ENCODE measurements at regions not wholly inside any gene's neighbourhood (a gene's known extent, or its start where the extent isn't known, plus 50 kb on each side); places are given as distances from the start of the nearest gene placed in this dataset.

DNA sequence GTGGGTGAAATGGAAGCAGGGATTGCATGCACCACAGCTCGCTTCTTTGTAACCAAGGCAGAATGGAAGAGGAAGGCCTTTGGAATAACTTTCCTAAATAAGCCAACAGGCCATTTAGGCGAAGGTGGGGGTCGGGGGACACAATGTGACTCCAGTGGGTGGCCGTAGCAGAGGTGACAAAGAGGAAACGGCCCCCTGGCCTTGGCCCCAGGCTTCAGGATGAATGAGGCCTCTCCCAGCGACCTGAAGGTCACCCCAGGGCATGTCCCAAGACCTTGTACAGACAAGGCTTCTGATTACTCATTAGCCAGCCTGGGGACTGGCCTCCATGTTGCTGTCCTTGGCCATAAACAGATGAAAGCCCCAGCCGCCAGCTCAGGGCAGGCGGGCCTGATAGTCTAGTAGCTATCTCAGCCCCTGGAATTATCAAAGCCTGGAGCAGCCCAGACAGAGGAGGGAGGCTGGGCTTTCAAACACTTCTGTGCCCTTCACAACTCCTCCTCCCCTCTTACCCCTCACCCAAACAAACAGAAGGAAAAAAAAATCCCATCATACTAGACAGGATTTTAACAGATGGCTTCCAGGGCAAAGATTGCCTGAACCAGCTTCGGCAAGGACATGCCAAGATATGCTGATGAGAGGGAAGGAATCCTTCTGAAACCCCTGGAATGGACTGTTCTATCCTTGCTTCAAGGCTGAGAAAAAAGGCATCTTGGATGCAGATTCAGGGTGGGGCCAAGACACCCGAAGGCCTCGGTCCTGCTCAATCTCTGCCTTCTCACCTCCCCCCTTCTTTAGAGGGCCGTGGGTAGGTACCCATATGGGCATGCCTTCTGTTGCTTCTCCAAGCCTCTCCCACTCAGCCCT, 142.3 kb upstream of the PARP11 start:
- no peak for DNase-seq

- no peak for DNase-seq
Measured at GRCh38 chr12:4014858-4015224, 141.6 kb upstream of the PARP11 start.

- no peak for DNase-seq
Measured at GRCh38 chr12:4014444-4014843, 141.2 kb upstream of the PARP11 start.

DNA sequence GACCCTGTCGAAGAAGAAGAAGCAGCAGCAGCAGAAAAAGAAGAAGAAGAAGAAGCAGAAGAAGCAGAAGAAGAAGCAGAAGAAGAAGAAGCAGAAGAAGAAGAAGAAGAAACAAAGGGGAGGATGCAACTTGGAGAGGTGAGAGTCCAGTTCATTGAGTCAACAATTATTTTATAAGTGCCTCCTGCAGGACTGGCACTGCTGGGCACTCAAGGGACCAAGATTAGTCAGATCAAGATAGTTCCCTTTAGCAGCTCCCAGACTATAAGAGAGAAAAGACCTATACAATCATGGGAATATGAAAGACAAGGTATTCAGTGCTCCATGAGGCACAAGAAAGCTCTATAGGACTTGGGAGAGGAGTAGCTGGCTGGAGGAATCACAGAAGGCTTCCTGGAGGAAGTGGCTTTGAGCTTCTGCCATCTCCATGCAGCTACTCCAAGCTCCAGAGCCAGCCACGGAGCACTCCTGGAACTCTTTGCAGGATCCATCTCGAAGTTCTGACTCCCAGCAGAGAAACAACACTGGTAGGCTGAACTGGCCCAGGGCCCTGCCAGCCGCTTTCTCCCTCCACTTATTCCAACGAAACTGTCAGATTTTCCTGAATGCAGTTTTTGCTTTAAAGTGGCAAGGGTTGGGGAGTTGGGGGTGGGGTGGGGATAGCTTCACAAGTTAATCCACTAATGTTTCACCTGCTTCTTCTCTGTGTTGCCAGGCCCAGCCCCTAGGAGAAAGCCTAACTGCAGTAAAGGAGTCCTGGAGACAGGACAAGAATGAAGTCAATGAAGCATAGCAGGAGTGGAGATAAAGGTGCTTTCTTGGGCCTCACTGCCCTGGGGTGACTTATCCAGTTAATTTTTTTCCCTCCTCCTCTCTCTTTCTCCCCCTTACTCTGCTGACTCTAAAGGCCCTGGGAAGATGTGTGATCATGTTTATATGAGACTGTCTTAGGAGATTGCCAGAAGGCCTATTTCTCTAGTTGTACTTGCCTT, 140.1 kb upstream of the PARP11 start:
- DNase-seq = no peak

GRCh38 chr12:4012073-4012472, 138.9 kb upstream of the PARP11 start:
- no peak for DNase-seq

DNA sequence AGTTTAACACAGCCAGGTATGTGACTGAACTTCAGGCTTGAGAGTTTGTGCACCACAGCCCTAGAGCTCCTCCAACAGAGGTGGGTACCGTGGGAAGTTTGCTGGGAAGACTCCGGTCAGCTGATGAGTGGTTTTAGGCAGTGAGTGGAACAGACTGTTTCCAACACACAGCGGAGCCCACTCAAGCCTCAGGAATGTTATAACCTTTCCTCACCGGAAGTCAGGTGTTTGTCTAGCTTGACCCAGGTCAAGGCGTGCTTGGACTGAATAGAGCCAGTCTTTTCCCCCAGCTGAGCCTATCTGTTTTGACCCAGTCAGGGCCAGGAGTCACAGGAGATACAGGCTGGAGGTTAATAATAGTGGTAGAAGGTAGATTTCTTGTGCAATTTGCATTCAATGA, 138.4 kb upstream of the PARP11 start:
- no peak for DNase-seq

DNA sequence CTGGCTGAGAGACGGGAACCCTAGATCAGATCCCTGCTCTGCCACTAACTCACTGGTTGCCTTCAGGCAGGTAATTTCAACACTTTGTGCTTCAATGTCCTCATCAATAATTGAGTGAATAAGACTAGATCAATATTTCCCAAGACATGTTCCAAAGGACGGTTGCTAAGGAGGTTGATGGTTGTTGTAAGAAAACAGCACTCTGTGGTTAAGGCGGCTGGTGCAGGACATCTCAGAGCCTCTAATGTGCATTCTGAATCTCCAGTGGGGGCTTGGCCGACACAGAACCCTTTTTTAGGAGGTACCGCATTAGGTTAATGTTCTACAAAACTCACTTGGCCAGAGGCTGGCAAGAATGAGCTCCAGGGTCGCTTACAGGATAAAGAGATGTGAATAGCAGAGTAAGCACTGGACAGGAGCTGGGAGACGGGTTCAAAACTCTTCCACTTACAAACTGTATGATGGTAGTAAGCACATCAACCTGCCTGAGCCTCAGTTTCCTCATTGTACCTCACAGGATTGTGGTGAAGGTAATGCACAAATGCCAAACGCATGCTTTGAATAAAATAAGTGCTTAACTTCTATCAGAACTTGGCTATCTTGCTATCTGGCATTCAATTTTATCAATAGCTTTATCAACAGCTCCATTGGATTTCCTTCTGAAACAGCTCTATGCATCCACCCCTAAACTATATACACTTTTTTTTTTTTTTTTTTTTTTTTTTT, 136.9 kb upstream of the PARP11 start:
- DNase-seq = no peak

GRCh38 chr12:4006743-4007142, 133.5 kb upstream of the PARP11 start:
- DNase-seq = no peak

DNA sequence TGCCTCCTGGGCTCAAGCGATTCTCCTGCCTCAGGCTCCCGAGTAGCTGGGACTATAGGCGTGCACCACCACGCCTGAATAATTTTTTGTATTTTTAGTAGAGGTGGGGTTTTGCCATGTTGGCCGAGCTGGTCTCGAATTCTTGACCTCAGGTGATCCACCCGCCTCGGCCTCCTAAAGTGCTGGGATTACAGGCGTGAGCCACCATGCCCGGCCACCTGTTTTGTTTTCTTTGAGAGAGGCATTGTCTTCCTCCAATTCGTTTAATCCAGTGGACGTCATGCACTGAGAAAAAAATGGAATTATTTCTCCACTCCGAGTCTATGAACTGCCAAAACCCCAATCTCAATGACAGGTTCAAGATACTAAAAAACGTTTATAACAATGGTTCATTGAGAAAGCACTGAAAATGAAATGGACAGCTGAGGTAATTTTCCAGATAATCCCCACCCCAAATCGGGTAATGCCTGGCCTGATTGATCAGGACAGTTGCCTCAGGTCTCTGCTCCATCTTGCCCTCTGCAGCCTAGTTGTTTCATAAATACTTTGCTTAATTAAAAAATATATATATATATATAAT, 132.7 kb upstream of the PARP11 start:
- DNase-seq = no peak

- DNase-seq = no peak
Measured at GRCh38 chr12:4003576-4003975, 130.4 kb upstream of the PARP11 start.

- DNase-seq = no peak
Measured at GRCh38 chr12:4002601-4003000, 129.4 kb upstream of the PARP11 start.

GRCh38 chr12:4001841-4002240, 128.6 kb upstream of the PARP11 start:
- no peak for DNase-seq

DNA sequence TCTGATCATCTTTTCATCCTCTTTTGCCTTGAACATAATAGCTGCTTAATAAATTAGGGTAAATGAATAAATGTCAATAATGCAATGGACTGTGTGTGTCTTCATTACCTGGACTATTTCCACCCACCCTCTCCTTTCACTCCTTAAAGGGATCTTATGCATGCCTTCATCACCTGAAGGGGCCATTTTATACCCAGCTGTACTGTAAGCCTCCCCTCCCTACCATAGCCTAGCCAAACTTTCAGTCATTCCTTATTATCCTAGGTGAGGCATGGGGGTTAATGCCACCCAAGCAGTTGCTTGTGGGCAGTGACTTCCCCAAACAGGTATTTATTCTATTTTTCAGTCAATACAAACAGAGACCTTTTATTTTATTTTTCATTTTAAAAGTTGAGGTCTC, 127.8 kb upstream of the PARP11 start:
- no peak for DNase-seq

DNA sequence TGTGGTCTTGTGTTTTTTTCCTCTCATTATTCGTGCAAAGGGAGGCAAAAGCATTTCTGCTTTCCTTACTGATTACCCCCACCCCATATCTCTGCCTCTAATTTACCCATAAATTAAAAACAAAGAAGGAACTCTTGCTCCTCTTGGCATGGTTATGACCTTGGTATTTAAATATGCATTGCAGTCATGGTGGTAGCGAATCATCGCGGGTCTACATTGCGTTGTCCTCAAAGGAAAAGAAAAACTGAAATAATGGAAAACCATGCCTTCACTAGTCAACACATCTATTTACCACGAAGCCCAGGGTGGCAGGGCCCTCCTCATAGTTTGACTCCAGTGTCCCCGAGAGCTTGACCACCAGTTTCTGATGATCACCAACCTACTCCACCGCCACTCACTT, 126.7 kb upstream of the PARP11 start:
- no peak for DNase-seq

DNA sequence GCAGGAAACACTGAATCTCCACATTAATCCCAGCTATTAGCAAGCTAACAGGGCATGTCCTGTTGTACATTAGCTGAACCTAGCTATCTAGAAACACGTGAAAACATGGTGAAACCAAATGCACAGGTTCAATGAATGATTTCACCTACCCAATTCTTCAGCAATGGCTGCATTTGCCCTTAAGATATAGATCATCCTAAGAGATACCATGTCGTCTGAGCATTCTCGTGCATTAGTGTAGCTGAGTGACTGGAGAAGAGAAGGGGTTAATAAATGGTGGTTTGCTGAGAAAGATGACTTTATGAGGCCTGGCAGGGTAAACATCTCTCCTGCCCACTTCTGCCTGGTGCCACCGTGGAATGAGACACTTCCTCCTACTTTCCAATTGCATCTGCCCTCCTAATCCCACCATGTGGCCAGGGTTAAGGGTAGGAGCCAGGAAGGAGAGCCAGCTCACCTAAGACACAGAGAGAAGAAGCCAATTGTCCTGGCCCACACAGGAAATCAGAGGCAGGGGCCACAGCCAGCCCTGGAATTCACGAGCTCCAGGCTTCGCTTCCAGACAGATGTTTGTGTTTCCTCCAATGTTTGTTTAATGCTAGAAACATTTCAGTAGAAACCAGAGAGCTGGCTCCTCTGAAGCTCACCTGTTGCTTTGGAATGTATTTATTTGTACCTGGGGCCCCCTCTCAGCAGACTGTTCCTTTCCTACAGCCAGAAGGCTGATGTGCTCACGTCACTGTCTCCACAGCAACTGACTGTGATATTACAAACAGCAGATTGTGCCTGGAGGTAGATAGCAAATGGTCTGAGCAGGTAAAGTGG, 126.0 kb upstream of the PARP11 start:
- DNase-seq = peak in 1 of 5 donors; percentile 5

DNA sequence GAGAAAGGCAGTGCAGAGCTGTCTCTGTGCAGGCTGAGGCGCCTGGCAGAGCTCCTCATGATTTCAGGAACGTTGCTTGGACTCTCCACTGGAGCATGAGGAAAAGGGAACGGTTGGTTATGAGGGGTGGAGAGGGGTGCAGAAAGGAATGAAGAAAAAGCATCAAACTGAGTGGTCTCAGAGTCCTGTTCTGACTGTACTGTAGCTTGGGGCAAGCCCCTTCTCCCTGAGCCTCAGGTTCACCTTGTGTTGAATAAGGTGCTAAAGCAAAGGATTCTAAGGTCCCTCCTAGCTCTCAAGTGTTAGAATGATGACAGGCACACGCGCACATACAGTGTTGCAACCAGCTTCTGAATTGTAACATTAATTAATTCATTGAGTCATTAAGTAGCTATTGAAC, 125.2 kb upstream of the PARP11 start:
- DNase-seq = no peak

- DNase-seq = no peak
Measured at GRCh38 chr12:3996322-3996721, 123.1 kb upstream of the PARP11 start.

- no peak for DNase-seq
Measured at GRCh38 chr12:3995306-3995705, 122.1 kb upstream of the PARP11 start.

GRCh38 chr12:3994500-3994899, 121.3 kb upstream of the PARP11 start:
- DNase-seq = no peak

DNA sequence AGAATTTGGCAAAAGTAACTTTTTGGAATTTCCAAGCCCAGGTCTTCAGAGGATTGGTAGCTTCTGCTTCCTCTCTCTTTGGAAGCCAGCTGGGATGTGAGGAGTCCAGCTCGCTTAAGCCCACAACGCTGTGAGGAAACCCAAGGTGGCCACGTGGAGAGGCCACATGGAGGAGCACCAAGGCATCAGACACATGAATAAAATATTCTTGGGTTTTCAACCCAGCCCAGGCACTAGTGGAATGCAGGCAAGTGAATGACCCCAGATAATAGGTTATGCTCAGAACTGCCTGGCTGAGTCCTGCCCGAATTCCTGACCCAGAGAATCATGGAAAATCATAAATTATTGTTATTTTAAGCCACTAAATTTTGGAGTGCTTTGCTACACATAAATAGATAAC, 119.7 kb upstream of the PARP11 start:
- no peak for DNase-seq

GRCh38 chr12:3991798-3992580, 118.8 kb upstream of the PARP11 start:
- no peak for DNase-seq
